ENCODE measurements at regions not wholly inside any gene's neighbourhood (a gene's known extent, or its start where the extent isn't known, plus 50 kb on each side); places are given as distances from the start of the nearest gene placed in this dataset.

- TF ChIP-seq CHD7 (IDR thresholded peaks at IDR 0.05; ENCODE audit: insufficient replicate concordance, low read length): no peak
Observed at GRCh38 chr11:92409956-92410355, 185.3 kb downstream of the FAT3 start (continued).
